NCI-H345 (cell line): ENCODE measurements at regions not wholly inside any gene's neighbourhood (a gene's known extent, or its start where the extent isn't known, plus 50 kb on each side); places are given as distances from the start of the nearest gene placed in this dataset.
A peak's percentile ranks its signal among the peaks of the same experiment; 100 is the strongest.

Experiments
- DNase-seq: peaks from one replicate; lab custom pipeline; 2025; lab: John Stamatoyannopoulos, UW

GRCh38 chr13:60286707-60287106, 110.3 kb upstream of the TDRD3 start:
- DNase-seq, result no peak

DNA sequence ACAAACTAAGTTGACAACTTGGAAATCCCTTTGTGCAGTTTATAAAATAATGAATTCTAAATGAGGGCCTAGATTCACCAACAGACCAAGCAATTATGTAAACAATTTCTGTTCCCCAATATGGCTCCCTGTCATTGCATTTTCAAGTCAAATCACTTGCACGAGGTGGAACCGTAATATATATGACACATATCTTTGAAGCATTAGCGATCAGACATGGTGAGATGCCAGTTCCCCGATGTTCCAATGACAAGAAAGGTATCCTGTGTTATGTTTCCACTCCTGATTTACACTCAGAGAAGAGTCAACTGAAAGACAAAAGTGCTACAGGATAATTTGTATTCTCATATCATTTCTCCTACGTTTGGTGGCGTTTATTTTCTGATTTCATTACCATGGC, 108.5 kb upstream of the TDRD3 start:
- peak; percentile 76 for DNase-seq

- no peak for DNase-seq
Observed at GRCh38 chr13:60303166-60303565, 93.9 kb upstream of the TDRD3 start.

- DNase-seq, result no peak
Observed at GRCh38 chr13:60311527-60311926, 85.5 kb upstream of the TDRD3 start.

DNA sequence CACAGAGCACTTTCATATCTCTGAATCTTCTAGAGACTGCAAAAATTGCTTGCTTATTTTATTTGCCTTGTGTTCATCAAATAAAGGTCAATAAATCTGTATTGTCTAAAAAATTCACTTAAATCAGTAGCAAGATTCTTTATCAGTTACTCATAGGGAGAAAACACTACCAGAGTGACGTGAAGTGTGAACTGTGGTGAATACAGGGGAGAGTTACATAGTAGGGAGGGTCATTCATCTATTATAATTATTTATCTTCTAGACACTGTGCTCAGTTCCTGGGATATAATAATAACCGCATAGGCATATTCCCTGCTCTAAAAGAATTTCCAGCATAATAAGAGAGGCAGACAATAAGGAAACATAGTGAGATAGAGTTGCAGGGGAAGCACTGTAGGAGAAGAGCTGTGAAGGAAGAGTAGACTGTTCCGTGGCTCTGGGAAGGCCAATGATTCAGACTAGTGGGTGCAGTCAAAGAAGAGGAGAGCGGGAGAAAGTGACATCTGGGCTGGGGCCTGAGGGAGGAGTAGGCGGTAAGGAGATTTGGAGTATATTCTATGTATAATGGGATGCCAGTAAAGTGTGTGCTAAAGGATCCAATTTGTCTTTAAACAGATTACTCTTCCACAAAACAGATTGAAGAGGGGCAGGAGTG, 84.0 kb upstream of the TDRD3 start:
- no peak for DNase-seq

- no peak for DNase-seq
Observed at GRCh38 chr13:60318186-60318585, 78.8 kb upstream of the TDRD3 start.

DNA sequence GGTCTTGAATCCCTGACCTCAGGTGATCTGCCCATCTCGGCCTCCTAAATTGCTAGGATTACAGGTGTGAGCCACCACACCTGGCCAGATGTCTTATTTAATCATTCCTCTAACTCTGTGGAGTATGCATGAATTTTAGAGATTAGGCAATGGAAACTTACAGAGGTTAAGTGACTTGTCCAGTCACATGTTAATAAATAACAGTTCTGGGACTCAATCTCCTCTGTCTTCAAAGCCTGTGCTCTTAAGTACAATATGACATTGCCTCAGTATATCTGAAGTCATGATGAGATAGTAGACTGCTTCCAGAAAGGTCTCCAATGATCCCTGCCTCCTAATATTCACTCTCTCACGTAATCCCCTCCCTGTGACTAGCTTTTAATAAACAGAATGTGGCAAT, 72.9 kb upstream of the TDRD3 start:
- DNase-seq, result no peak

GRCh38 chr13:60326273-60326672, 70.7 kb upstream of the TDRD3 start:
- no peak for DNase-seq

- no peak for DNase-seq
Observed at GRCh38 chr13:60327511-60327910, 69.5 kb upstream of the TDRD3 start.

DNA sequence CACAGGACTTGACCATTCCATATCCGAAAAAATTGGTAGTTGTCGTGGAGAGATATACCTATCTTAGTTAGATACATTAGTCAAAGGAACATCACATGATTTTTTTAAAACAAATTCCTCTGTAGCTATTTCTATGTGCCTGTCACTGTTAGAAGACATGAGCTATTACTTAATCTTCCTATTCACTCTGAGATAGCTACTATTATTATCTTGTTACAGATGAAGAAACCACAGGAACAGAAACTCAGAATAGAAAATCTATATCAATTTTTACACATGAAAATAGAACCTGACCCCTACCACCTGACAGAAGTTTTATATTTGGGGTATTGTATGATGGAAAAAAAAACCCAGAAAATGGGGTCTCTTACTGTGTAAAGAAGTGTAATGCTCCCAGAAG, 68.9 kb upstream of the TDRD3 start:
- no peak for DNase-seq

GRCh38 chr13:60329221-60329923, 67.6 kb upstream of the TDRD3 start:
- peak; percentile 81 for DNase-seq

DNA sequence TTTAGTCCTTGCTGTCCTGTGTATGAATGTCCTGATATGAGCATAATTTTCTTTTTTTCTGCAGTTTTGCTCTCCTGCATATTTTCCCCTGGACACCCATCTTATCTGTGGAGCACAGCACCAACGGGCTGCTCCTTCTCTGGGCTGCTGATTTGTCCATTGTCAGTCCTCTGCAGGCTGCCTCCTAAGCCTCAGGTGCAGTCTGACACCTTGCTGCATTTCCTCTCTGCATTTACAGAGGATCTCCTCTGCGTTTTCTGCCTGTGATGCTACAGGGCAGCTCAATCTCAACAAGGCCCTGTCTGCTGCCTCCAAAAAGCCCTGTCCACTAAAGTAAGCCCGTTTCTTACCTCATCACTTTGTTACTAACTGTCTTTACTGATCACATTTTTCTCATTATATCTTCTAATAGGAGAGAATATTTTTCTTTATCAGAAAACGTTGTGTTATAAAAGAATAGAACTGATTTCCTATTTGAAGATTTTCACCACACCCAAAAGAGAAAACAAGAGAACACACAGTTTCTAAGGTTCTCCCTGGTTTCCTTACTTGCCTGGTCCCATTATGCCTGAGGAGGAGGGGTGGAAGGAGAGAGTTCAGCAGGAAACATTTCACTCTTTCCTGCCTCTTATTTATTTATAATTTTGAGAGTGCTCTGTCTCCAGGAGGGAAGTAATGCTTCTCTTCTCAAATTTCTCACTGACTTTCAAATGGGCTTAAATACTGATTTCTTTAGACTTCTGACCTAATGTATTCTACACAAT, 65.6 kb upstream of the TDRD3 start:
- DNase-seq, result no peak

- DNase-seq, result no peak
Observed at GRCh38 chr13:60332682-60333081, 64.3 kb upstream of the TDRD3 start.

GRCh38 chr13:60334310-60334709, 62.7 kb upstream of the TDRD3 start:
- DNase-seq, result no peak

DNA sequence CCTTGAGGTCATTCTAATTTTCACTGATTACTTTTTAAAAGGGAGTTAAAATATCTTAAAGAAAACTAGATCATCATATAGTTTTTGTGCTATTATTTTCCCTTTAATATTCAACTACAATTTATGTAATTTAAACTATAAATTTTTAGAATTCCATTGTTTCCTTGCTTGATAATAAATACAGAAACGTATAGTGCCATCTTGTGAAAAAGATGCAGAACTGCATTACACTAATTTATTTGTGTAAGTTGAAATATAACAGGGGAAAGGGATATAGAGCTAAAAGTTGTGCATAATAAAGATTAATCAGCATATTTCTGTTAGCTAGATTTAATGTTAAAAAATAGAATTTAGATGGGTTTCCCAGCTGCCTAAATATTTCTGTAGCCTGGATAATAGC, 61.5 kb upstream of the TDRD3 start:
- DNase-seq, result no peak

GRCh38 chr13:60338754-60339153, 58.3 kb upstream of the TDRD3 start:
- no peak for DNase-seq

DNA sequence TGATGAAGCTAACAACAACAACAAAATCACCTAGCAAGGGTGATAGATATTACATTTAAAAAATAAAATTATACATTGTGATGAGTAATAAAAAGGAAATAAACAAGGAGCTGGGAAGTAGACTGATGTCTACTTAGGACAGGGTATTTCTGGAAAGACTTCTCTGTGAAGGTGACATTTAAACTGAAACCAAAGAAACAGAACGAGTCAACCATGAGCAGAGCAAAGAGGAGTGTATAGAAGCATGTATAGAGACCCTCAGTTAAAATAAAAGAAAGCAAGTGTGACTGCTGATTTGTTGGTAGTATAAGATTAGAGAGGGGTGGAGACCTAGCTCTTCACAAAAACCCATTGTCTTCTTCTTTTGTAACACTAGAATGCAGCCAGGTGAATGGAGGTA, 53.0 kb upstream of the TDRD3 start:
- no peak for DNase-seq

GRCh38 chr13:60347174-60347573, 49.8 kb upstream of the TDRD3 start:
- DNase-seq, result no peak
